ENCODE measurements at regions not wholly inside any gene's neighbourhood (a gene's known extent, or its start where the extent isn't known, plus 50 kb on each side); places are given as distances from the start of the nearest gene placed in this dataset.
"Not testable (repeated sequence)": the region's sequence is repeated elsewhere in the genome, so short reads cannot be mapped to it uniquely, and the experiment has no call there.

- ChIA-PET POLR2A (no interaction called here), CTCF (no interaction called here)
- ATAC-seq (no peak), DNase-seq (ENCODE audit: low spot score) (no peak)
- Mint-ChIP-seq H3K27ac (no peak overlapping the region), H3K9me3 (peaks cover 13% of the 10 kb centered on the region), H3K4me1 (no peaks in the 10 kb centered on the region), H3K27me3 (ENCODE audit: low read depth) (no peaks in the 10 kb centered on the region), H3K4me3 (no peak overlapping the region), H3K36me3 (no peaks in the 10 kb centered on the region)
- no peak for TF ChIP-seq USF2 (CRISPR knock-in tag; IDR thresholded peaks at IDR 0.05)
- TF ChIP-seq NR2C2 (CRISPR knock-in tag; IDR thresholded peaks at IDR 0.05), result no peak
These were observed 284.8 kb upstream of the FGF13 start for GRCh38 chrX:138996268-138996667.

- no peaks in the 10 kb centered on the region for H3K27me3 Mint-ChIP-seq (ENCODE audit: low read depth)
- ChIA-PET CTCF (no interaction called here), POLR2A (no interaction called here)
- no peaks in the 10 kb centered on the region for H3K36me3 Mint-ChIP-seq
- H3K4me3 Mint-ChIP-seq, result no peak overlapping the region
- no peak overlapping the region for H3K27ac Mint-ChIP-seq
- TF ChIP-seq TEAD4 (CRISPR knock-in tag; IDR thresholded peaks at IDR 0.05), result no peak
- DNase-seq (ENCODE audit: low spot score) (no peak), ATAC-seq (no peak)
- no peaks in the 10 kb centered on the region for H3K4me1 Mint-ChIP-seq
- H3K9me3 Mint-ChIP-seq, result peaks cover 13% of the 10 kb centered on the region
These were observed 283.9 kb upstream of the FGF13 start for GRCh38 chrX:138995458-138995857.

- CTCF ChIA-PET; DNase-seq (ENCODE audit: low spot score); POLR2A ChIA-PET; ATAC-seq; H3K9me3 Mint-ChIP-seq; H3K27ac Mint-ChIP-seq; H3K36me3 Mint-ChIP-seq; H3K4me1 Mint-ChIP-seq; H3K27me3 Mint-ChIP-seq (ENCODE audit: low read depth); H3K4me3 Mint-ChIP-seq: not testable (repeated sequence)
These were observed 278.9 kb upstream of the FGF13 start for GRCh38 chrX:138990425-138990824.

- no peak for DNase-seq (ENCODE audit: low spot score)
- ATAC-seq, result no peak
- Mint-ChIP-seq H3K4me1 (peaks cover 5% of the 10 kb centered on the region), H3K9me3 (no peaks in the 10 kb centered on the region), H3K36me3 (no peaks in the 10 kb centered on the region), H3K4me3 (no peak overlapping the region), H3K27me3 (ENCODE audit: low read depth) (no peaks in the 10 kb centered on the region), H3K27ac (no peak overlapping the region)
- ChIA-PET POLR2A (no interaction called here), CTCF (interaction anchor here (1.0 kb wide), 1 partner anchor 211 kb away, joined by 3 read pairs; no protein-coding TSS in a partner anchor)
- no peak for TF ChIP-seq PREB (CRISPR knock-in tag; IDR thresholded peaks at IDR 0.05; ENCODE audit: borderline replicate concordance)
- TF ChIP-seq OVOL2 (CRISPR knock-in tag; IDR thresholded peaks at IDR 0.05; ENCODE audit: borderline replicate concordance), result no peak
- TF ChIP-seq ZBTB43 (CRISPR knock-in tag; IDR thresholded peaks at IDR 0.05), result no peak
- no peak for TF ChIP-seq ATF6 (CRISPR knock-in tag; IDR thresholded peaks at IDR 0.05)
- no peak for TF ChIP-seq USF2 (CRISPR knock-in tag; IDR thresholded peaks at IDR 0.05)
- no peak for TF ChIP-seq AFF4 (CRISPR knock-in tag; IDR thresholded peaks at IDR 0.05; ENCODE audit: borderline replicate concordance)
These were observed 275.3 kb upstream of the FGF13 start for GRCh38 chrX:138986866-138987265.

Data from WTC11 (cell line).